ENCODE measurements at regions not wholly inside any gene's neighbourhood (a gene's known extent, or its start where the extent isn't known, plus 50 kb on each side); places are given as distances from the start of the nearest gene placed in this dataset.

- ChIA-PET CTCF (no interaction called here), POLR2A (no interaction called here)
- Histone ChIP-seq H3K9me3 (ENCODE audit: control insufficient read depth, insufficient read depth, low read depth, low read length) (peaks cover 2% of the 10 kb centered on the region; the same call in 1 of the 2 replicates), H3K4me3 (ENCODE audit: low read depth, low read length) (no peak overlapping the region), H3K4me1 (ENCODE audit: control insufficient read depth, insufficient read depth, low read length) (no peaks in the 10 kb centered on the region), H3K36me3 (ENCODE audit: control insufficient read depth in 2 of 2, insufficient read depth in 1 of 2, low read length in 2 of 2) (no peaks in the 10 kb centered on the region), H3K27ac (ENCODE audit: extremely low read depth, low read depth, low read length) (no peak overlapping the region)
- TF ChIP-seq ZNF433 (tag by site-specific recombination; IDR thresholded peaks at IDR 0.05; ENCODE audit: low read depth) (no peak), ZNF274 (IDR thresholded peaks at IDR 0.05; ENCODE audit: low read length) (no peak), ZNF274 (tag by site-specific recombination; IDR thresholded peaks at IDR 0.05; ENCODE audit: borderline replicate concordance) (no peak), ZNF18 (tag by site-specific recombination; IDR thresholded peaks at IDR 0.05) (no peak), ZNF580 (tag by site-specific recombination; IDR thresholded peaks at IDR 0.05) (no peak), ZNF184 (tag by site-specific recombination; IDR thresholded peaks at IDR 0.05) (no peak), ZNF341 (tag by site-specific recombination; IDR thresholded peaks at IDR 0.05; ENCODE audit: low read depth) (no peak), ZFP3 (tag by site-specific recombination; IDR thresholded peaks at IDR 0.05; ENCODE audit: low read depth) (no peak), SCRT2 (tag by site-specific recombination; IDR thresholded peaks at IDR 0.05) (no peak), ZNF2 (tag by site-specific recombination; IDR thresholded peaks at IDR 0.05) (no peak), ZNF114 (tag by site-specific recombination; IDR thresholded peaks at IDR 0.05) (no peak), ZBTB48 (tag by site-specific recombination; IDR thresholded peaks at IDR 0.05) (no peak), ZNF19 (tag by site-specific recombination; IDR thresholded peaks at IDR 0.05; ENCODE audit: low read depth) (no peak), REPIN1 (tag by site-specific recombination; IDR thresholded peaks at IDR 0.05; ENCODE audit: low read depth) (no peak), ZIC2 (tag by site-specific recombination; IDR thresholded peaks at IDR 0.05) (no peak), ZNF214 (tag by site-specific recombination; IDR thresholded peaks at IDR 0.05; ENCODE audit: borderline replicate concordance) (no peak), ZNF837 (tag by site-specific recombination; IDR thresholded peaks at IDR 0.05) (no peak)
These were observed 139.7 kb upstream of the GLRA2 start for GRCh38 chrX:14389682-14390081.

- H3K27ac ChIP-seq (ENCODE audit: extremely low read depth, low read depth, low read length): no peak overlapping the region
- no peaks in the 10 kb centered on the region for H3K4me1 ChIP-seq (ENCODE audit: control insufficient read depth, insufficient read depth, low read length)
- CTCF ChIA-PET: no interaction called here
- POLR2A ChIA-PET: no interaction called here
- peaks cover 2% of the 10 kb centered on the region; the same call in 1 of the 2 replicates for H3K9me3 ChIP-seq (ENCODE audit: control insufficient read depth, insufficient read depth, low read depth, low read length)
- TF ChIP-seq ATF2 (tag by site-specific recombination; IDR thresholded peaks at IDR 0.05; ENCODE audit: low read depth) (no peak), PRDM1 (tag by site-specific recombination; IDR thresholded peaks at IDR 0.05) (no peak), ZNF645 (tag by site-specific recombination; IDR thresholded peaks at IDR 0.05) (no peak), ZNF16 (tag by site-specific recombination; IDR thresholded peaks at IDR 0.05; ENCODE audit: low read depth) (no peak), ZNF335 (tag by site-specific recombination; conservative IDR thresholded peaks at IDR 0.05) (no peak), ZNF654 (tag by site-specific recombination; IDR thresholded peaks at IDR 0.05; ENCODE audit: low read depth) (no peak), OVOL3 (tag by site-specific recombination; IDR thresholded peaks at IDR 0.05) (no peak), ZNF76 (tag by site-specific recombination; IDR thresholded peaks at IDR 0.05; ENCODE audit: borderline replicate concordance, low read depth) (no peak)
- H3K36me3 ChIP-seq (ENCODE audit: control insufficient read depth in 2 of 2, insufficient read depth in 1 of 2, low read length in 2 of 2): no peaks in the 10 kb centered on the region
- no peak overlapping the region for H3K4me3 ChIP-seq (ENCODE audit: low read depth, low read length)
These were observed 142.4 kb upstream of the GLRA2 start for GRCh38 chrX:14386981-14387380.

All from HEK293 (cell line).